Gastrocnemius medialis (tissue), 4 donors: ENCODE measurements at regions not wholly inside any gene's neighbourhood (a gene's known extent, or its start where the extent isn't known, plus 50 kb on each side); places are given as distances from the start of the nearest gene placed in this dataset.

Experiments used
- POLR2A ChIP-seq, 2 donors: fragments of 450-650 bp; IDR thresholded peaks; one replicate each; pipeline ENCODE4 v1.6.1; 2017; ENCODE audit warnings: antibody characterized with exemption in 2 of 2, mild to moderate bottlenecking in 2 of 2, moderate library complexity in 2 of 2
- TF ChIP-seq, protein P1 (sequence below), 5 experiments: fragments of 450-650 bp in 3 of 5; fragments of 200-600 bp in 2 of 5; sonication (generic) in 2 of 5; IDR thresholded peaks in 4 of 5; conservative IDR thresholded peaks in 1 of 5; 1 replicate in 4 of 5; 2 replicates in 1 of 5; pipeline ENCODE4 v1.5.1; 2016 to 2019; ENCODE audit warnings: antibody characterized with exemption in 5 of 5, mild to moderate bottlenecking in 3 of 5, moderate library complexity in 3 of 5

- TF ChIP-seq, protein P1, sequence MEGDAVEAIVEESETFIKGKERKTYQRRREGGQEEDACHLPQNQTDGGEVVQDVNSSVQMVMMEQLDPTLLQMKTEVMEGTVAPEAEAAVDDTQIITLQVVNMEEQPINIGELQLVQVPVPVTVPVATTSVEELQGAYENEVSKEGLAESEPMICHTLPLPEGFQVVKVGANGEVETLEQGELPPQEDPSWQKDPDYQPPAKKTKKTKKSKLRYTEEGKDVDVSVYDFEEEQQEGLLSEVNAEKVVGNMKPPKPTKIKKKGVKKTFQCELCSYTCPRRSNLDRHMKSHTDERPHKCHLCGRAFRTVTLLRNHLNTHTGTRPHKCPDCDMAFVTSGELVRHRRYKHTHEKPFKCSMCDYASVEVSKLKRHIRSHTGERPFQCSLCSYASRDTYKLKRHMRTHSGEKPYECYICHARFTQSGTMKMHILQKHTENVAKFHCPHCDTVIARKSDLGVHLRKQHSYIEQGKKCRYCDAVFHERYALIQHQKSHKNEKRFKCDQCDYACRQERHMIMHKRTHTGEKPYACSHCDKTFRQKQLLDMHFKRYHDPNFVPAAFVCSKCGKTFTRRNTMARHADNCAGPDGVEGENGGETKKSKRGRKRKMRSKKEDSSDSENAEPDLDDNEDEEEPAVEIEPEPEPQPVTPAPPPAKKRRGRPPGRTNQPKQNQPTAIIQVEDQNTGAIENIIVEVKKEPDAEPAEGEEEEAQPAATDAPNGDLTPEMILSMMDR (IDR thresholded peaks at IDR 0.05 in 4 of 5, conservative IDR thresholded peaks at IDR 0.05 in 1 of 5) = no peak
- no peak for TF ChIP-seq POLR2A (IDR thresholded peaks at IDR 0.05)
Observed at GRCh38 chr12:86959766-86960458, 703.7 kb upstream of the MGAT4C start.
